Neuron (in vitro differentiated cells): ENCODE measurements at regions not wholly inside any gene's neighbourhood (a gene's known extent, or its start where the extent isn't known, plus 50 kb on each side); places are given as distances from the start of the nearest gene placed in this dataset.
"Not testable (repeated sequence)": the region's sequence is repeated elsewhere in the genome, so short reads cannot be mapped to it uniquely, and the experiment has no call there.

Experiments
- H2AFZ ChIP-seq: one replicate; pipeline ENCODE4 v1.6.1; 2013; ENCODE audit warnings: low read depth, mild to moderate bottlenecking, inconsistent platforms, low read length, moderate library complexity
- H3K27me3 ChIP-seq: one replicate; pipeline ENCODE4 v1.6.1; 2013; ENCODE audit warnings: low read length; ENCODE audit not compliant: insufficient read depth
- H3K36me3 ChIP-seq: one replicate; pipeline ENCODE4 v1.6.1; 2013; ENCODE audit warnings: low read length; ENCODE audit not compliant: insufficient read depth
- H3K4me1 ChIP-seq: one replicate; pipeline ENCODE4 v1.6.1; 2013; ENCODE audit warnings: low read length; ENCODE audit not compliant: insufficient read depth
- H3K4me3 ChIP-seq: 2 replicates; pipeline ENCODE4 v1.5.1; 2013; ENCODE audit warnings: mild to moderate bottlenecking, low read length, moderate library complexity
- H3K9me3 ChIP-seq: one replicate; pipeline ENCODE4 v1.6.1; 2013; ENCODE audit warnings: low read length

DNA sequence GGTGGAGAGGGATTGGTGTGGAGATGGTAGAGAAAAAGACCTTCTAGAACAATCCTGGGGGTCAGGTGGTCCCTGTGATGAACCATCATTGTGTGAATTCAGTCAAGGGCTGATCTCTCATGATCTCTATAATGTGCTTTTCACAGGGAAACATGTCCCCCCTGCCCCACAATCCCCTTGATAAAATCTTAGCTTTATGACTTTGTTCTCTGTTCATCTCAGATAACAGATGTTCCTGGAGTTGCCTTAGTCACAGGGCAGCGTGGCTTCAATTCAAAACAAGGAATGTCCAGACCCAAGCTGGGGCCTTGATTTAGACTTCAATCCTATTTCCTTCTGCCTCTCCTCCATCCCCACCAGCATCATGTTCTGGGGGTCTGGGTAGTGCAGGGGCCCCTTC is 171.5 kb downstream of the CRLF3 start:
- not testable (repeated sequence) for H2AFZ ChIP-seq, H3K4me3 ChIP-seq, H3K9me3 ChIP-seq, H3K27me3 ChIP-seq, H3K36me3 ChIP-seq, H3K4me1 ChIP-seq

GRCh38 chr17:30650149-30650548 is 172.9 kb downstream of the GOSR1 start:
- H2AFZ ChIP-seq, H3K9me3 ChIP-seq, H3K27me3 ChIP-seq, H3K36me3 ChIP-seq, H3K4me1 ChIP-seq, H3K4me3 ChIP-seq: not testable (repeated sequence)

- H3K9me3 ChIP-seq, H3K27me3 ChIP-seq, H3K4me3 ChIP-seq, H2AFZ ChIP-seq, H3K36me3 ChIP-seq, H3K4me1 ChIP-seq: not testable (repeated sequence)
These were observed 170.9 kb downstream of the GOSR1 start for GRCh38 chr17:30648015-30648620.

DNA sequence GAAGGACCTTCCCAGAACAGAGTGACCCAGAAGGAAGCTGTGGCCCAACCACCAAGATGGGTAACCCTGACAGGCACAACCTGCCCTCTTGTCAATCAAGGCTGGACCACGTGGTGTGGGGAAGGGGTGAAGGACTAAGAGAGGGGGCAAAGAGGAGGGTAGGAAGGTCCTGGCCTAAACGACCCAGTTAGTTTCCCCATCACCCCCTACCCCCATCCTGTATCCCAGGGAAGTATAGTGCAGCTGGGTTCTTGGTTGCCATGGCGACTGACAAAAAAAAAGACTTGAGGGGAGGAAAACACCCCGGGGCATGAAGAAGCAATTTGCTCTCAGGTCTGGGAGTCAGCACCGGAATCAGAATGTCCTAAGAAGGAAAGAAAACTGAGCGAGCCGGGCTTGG is 168.7 kb downstream of the GOSR1 start:
- not testable (repeated sequence) for H3K27me3 ChIP-seq, H3K36me3 ChIP-seq, H3K4me3 ChIP-seq, H3K4me1 ChIP-seq, H2AFZ ChIP-seq, H3K9me3 ChIP-seq

- not testable (repeated sequence) for H3K36me3 ChIP-seq, H3K9me3 ChIP-seq, H3K4me3 ChIP-seq, H3K4me1 ChIP-seq, H3K27me3 ChIP-seq, H2AFZ ChIP-seq
These were observed 167.5 kb downstream of the GOSR1 start for GRCh38 chr17:30644713-30645112.

GRCh38 chr17:30644287-30644686 is 167.1 kb downstream of the GOSR1 start:
- not testable (repeated sequence) for H2AFZ ChIP-seq, H3K27me3 ChIP-seq, H3K9me3 ChIP-seq, H3K4me3 ChIP-seq, H3K36me3 ChIP-seq, H3K4me1 ChIP-seq

DNA sequence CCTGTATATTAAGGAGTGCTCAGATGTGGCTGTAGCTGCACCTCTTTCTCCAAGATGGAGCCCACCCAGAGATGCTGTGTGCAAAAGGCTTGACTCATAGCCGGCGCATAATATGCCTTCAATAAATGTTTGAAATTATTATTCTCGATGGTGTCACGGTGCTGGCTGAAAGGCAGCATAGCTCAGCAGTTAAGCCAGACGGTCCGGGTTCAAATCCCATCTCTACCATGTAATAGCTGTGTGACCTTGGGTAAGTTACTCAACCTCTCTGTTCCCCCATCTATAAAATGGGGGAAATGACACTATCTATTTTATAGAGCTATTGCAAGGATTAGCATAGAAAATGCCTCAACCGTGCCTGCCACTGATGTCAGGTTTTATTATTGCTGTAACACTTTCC is 164.2 kb downstream of the GOSR1 start:
- H3K36me3 ChIP-seq, H3K9me3 ChIP-seq, H3K4me3 ChIP-seq, H3K4me1 ChIP-seq, H3K27me3 ChIP-seq, H2AFZ ChIP-seq: not testable (repeated sequence)

GRCh38 chr17:30639391-30639790 is 162.2 kb downstream of the GOSR1 start:
- not testable (repeated sequence) for H3K4me1 ChIP-seq, H3K4me3 ChIP-seq, H2AFZ ChIP-seq, H3K36me3 ChIP-seq, H3K9me3 ChIP-seq, H3K27me3 ChIP-seq

DNA sequence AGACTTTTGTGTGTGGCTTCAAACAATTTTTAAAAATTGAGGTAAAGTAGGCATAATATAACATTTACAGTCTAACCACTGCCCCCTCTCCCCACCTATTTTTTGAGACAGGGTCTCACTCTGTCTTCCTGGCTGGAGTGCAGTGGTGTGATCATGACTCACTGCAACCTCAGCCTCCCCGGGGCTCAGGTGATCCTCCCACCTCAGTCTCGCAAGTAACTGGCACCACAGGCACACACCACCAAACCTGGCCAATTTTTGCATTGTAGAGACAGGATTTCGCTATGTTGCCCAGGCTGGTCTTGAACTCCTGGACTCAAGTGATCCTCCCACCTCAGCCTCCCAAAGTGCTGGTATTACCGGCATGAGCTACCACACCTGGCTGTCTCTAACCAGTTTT is 161.8 kb downstream of the GOSR1 start:
- H3K36me3 ChIP-seq, H3K4me1 ChIP-seq, H2AFZ ChIP-seq, H3K4me3 ChIP-seq, H3K27me3 ChIP-seq, H3K9me3 ChIP-seq: not testable (repeated sequence)

- H3K4me3 ChIP-seq, H2AFZ ChIP-seq, H3K36me3 ChIP-seq, H3K9me3 ChIP-seq, H3K27me3 ChIP-seq, H3K4me1 ChIP-seq: not testable (repeated sequence)
These were observed 154.4 kb downstream of the GOSR1 start for GRCh38 chr17:30631651-30632050.

GRCh38 chr17:30625380-30625779 is 148.2 kb downstream of the GOSR1 start:
- not testable (repeated sequence) for H3K4me3 ChIP-seq, H3K36me3 ChIP-seq, H3K4me1 ChIP-seq, H3K9me3 ChIP-seq, H2AFZ ChIP-seq, H3K27me3 ChIP-seq

GRCh38 chr17:30624180-30624579 is 147.0 kb downstream of the GOSR1 start:
- H3K4me1 ChIP-seq, H3K36me3 ChIP-seq, H2AFZ ChIP-seq, H3K9me3 ChIP-seq, H3K27me3 ChIP-seq, H3K4me3 ChIP-seq: not testable (repeated sequence)

- H3K36me3 ChIP-seq, H2AFZ ChIP-seq, H3K9me3 ChIP-seq, H3K4me1 ChIP-seq, H3K4me3 ChIP-seq, H3K27me3 ChIP-seq: not testable (repeated sequence)
These were observed 132.5 kb downstream of the GOSR1 start for GRCh38 chr17:30609682-30610081.

- no peaks in the 10 kb centered on the region for H3K27me3 ChIP-seq
- H3K36me3 ChIP-seq = no peaks in the 10 kb centered on the region
- H3K4me3 ChIP-seq = no peak overlapping the region
- H2AFZ ChIP-seq = no peak overlapping the region
- H3K4me1 ChIP-seq = peaks cover 5% of the 10 kb centered on the region
- H3K9me3 ChIP-seq = no peaks in the 10 kb centered on the region
These were observed 128.3 kb downstream of the GOSR1 start for GRCh38 chr17:30605523-30605922.
